ENCODE measurements at regions not wholly inside any gene's neighbourhood (a gene's known extent, or its start where the extent isn't known, plus 50 kb on each side); places are given as distances from the start of the nearest gene placed in this dataset.

DNA sequence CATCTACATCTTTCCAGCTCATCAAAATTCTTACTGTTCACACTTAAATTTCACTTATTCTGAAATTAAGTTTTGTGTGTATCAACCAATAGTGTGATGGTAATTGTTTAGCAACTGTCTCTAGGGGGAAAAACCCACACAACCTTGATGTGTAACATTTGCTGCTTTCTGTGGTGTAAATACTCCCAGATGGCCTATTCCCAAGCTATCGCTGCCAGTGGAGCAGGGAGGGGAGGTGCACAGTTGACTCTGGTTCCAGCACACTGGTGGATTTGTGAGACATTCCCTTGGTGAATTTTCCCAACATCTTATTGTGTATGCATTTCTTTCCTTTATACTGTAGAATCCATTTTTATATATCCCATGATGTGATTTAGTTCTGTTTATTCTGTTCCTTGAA is 275.9 kb upstream of the SHH start:
- no peak for TF ChIP-seq EGR1 (IDR thresholded peaks at IDR 0.05; ENCODE audit: low read depth in 2 of 2)
- no peak for TF ChIP-seq HNF4G (IDR thresholded peaks at IDR 0.05)
- TF ChIP-seq TAF1 (conservative IDR thresholded peaks at IDR 0.05), result no peak
- no peak for TF ChIP-seq GABPA (IDR thresholded peaks at IDR 0.05 in 1 of 2, conservative IDR thresholded peaks at IDR 0.05 in 1 of 2)
- TF ChIP-seq RXRA (IDR thresholded peaks at IDR 0.05), result no peak
- TF ChIP-seq, protein P1, sequence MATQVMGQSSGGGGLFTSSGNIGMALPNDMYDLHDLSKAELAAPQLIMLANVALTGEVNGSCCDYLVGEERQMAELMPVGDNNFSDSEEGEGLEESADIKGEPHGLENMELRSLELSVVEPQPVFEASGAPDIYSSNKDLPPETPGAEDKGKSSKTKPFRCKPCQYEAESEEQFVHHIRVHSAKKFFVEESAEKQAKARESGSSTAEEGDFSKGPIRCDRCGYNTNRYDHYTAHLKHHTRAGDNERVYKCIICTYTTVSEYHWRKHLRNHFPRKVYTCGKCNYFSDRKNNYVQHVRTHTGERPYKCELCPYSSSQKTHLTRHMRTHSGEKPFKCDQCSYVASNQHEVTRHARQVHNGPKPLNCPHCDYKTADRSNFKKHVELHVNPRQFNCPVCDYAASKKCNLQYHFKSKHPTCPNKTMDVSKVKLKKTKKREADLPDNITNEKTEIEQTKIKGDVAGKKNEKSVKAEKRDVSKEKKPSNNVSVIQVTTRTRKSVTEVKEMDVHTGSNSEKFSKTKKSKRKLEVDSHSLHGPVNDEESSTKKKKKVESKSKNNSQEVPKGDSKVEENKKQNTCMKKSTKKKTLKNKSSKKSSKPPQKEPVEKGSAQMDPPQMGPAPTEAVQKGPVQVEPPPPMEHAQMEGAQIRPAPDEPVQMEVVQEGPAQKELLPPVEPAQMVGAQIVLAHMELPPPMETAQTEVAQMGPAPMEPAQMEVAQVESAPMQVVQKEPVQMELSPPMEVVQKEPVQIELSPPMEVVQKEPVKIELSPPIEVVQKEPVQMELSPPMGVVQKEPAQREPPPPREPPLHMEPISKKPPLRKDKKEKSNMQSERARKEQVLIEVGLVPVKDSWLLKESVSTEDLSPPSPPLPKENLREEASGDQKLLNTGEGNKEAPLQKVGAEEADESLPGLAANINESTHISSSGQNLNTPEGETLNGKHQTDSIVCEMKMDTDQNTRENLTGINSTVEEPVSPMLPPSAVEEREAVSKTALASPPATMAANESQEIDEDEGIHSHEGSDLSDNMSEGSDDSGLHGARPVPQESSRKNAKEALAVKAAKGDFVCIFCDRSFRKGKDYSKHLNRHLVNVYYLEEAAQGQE (IDR thresholded peaks at IDR 0.05), result no peak
- no peak for TF ChIP-seq FOXA1 (IDR thresholded peaks at IDR 0.05)
- TF ChIP-seq, protein P2, sequence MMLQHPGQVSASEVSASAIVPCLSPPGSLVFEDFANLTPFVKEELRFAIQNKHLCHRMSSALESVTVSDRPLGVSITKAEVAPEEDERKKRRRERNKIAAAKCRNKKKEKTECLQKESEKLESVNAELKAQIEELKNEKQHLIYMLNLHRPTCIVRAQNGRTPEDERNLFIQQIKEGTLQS (IDR thresholded peaks at IDR 0.05), result no peak
- TF ChIP-seq SP1 (IDR thresholded peaks at IDR 0.05), result no peak
- TF ChIP-seq, protein P3, sequence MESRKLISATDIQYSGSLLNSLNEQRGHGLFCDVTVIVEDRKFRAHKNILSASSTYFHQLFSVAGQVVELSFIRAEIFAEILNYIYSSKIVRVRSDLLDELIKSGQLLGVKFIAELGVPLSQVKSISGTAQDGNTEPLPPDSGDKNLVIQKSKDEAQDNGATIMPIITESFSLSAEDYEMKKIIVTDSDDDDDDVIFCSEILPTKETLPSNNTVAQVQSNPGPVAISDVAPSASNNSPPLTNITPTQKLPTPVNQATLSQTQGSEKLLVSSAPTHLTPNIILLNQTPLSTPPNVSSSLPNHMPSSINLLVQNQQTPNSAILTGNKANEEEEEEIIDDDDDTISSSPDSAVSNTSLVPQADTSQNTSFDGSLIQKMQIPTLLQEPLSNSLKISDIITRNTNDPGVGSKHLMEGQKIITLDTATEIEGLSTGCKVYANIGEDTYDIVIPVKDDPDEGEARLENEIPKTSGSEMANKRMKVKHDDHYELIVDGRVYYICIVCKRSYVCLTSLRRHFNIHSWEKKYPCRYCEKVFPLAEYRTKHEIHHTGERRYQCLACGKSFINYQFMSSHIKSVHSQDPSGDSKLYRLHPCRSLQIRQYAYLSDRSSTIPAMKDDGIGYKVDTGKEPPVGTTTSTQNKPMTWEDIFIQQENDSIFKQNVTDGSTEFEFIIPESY (IDR thresholded peaks at IDR 0.05), result no peak
- TF ChIP-seq FOXA2 (IDR thresholded peaks at IDR 0.05), result no peak
- no peak for TF ChIP-seq YY1 (IDR thresholded peaks at IDR 0.05)
- TF ChIP-seq RAD21 (IDR thresholded peaks at IDR 0.05), result no peak
- no peak for TF ChIP-seq JUND (IDR thresholded peaks at IDR 0.05)
- no peak overlapping the region for H3K27ac ChIP-seq (ENCODE audit: low read depth in 1 of 2, low read length in 2 of 2)
- H3K9me3 ChIP-seq (ENCODE audit: control insufficient read depth in 4 of 4, low read length in 3 of 4), result no peaks in the 10 kb centered on the region
- 89% methylated on average over 1 of the region's 1 CpG for WGBS
- no peak for DNase-seq (ENCODE audit: low spot score)
- no peak overlapping the region for H3K4me3 ChIP-seq (ENCODE audit: low read depth in 1 of 3, low read length in 3 of 3)
- H3K4me1 ChIP-seq (ENCODE audit: control insufficient read depth in 4 of 4, insufficient read depth in 4 of 4, low read length in 3 of 4), result no peaks in the 10 kb centered on the region
- H3K36me3 ChIP-seq (ENCODE audit: control insufficient read depth in 4 of 4, insufficient read depth in 3 of 4, low read depth in 1 of 4, low read length in 3 of 4), result no peaks in the 10 kb centered on the region
- no peak overlapping the region for H3K9ac ChIP-seq (ENCODE audit: low read depth in 1 of 2, low read length in 2 of 2)
- no peaks in the 10 kb centered on the region for H3K27me3 ChIP-seq (ENCODE audit: control insufficient read depth in 4 of 4, insufficient read depth in 4 of 4, low read length in 3 of 4)

DNA sequence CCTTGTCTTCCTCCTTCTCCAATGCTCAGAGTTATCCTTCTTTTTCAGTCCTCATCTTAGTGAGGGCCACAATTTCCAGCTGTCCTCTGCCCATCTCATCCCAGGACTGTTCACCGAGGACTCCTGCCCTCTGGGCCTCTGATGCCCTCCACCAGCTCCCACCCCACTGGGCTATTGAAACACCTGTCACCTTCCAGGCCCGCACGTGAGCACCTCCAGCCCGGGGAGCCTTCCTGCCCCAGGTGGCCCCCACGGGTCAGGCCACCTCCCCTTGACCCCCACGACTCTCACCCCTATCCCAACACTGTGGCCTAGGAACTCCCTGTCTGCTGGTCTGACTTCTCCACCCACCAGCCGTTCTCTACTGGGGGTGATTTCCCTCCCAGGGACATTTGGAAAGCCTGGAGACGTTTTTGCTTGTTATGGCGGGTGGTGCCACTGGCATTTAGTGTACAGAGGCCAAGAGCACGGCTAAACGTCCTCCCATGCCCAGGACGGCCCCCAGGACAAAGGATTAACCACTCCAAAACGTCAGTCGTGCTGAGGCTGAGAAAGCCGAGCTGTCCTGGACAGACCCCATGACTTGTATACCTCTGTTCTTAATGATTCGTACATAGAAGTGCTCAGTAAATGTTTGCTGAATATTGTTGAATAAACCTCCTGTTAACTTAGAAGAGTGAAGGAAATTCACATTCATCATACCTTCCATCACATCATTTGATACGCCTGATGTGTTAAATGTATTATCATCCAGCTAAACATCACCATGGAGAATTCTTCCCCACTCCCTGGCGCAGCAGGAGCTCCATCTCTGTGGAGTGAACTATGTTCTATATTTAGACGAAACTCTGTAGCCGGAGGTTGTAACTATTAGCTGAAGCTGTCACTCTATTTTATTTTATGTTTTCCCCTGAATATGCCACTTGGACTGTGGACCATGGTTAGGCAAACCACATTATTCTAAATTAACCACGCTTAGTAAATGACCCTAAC is 270.1 kb upstream of the SHH start:
- no peaks in the 10 kb centered on the region for H3K4me1 ChIP-seq (ENCODE audit: control insufficient read depth in 4 of 4, insufficient read depth in 4 of 4, low read length in 3 of 4)
- no peak overlapping the region for H3K27ac ChIP-seq (ENCODE audit: low read depth in 1 of 2, low read length in 2 of 2)
- H3K9ac ChIP-seq (ENCODE audit: low read depth in 1 of 2, low read length in 2 of 2), result no peak overlapping the region
- no peak for DNase-seq (ENCODE audit: low spot score)
- no peaks in the 10 kb centered on the region for H3K36me3 ChIP-seq (ENCODE audit: control insufficient read depth in 4 of 4, insufficient read depth in 3 of 4, low read depth in 1 of 4, low read length in 3 of 4)
- no peak overlapping the region for H3K4me3 ChIP-seq (ENCODE audit: low read depth in 1 of 3, low read length in 3 of 3)
- no peaks in the 10 kb centered on the region for H3K9me3 ChIP-seq (ENCODE audit: control insufficient read depth in 4 of 4, low read length in 3 of 4)
- no peaks in the 10 kb centered on the region for H3K27me3 ChIP-seq (ENCODE audit: control insufficient read depth in 4 of 4, insufficient read depth in 4 of 4, low read length in 3 of 4)
- 84% methylated on average over 21 of the region's 21 CpGs for WGBS
- no peak for TF ChIP-seq EGR1 (IDR thresholded peaks at IDR 0.05; ENCODE audit: low read depth in 2 of 2)
- TF ChIP-seq TAF1 (conservative IDR thresholded peaks at IDR 0.05), result no peak
- TF ChIP-seq, protein P1 (IDR thresholded peaks at IDR 0.05), result no peak
- no peak for TF ChIP-seq FOXA1 (IDR thresholded peaks at IDR 0.05)
- TF ChIP-seq HNF4G (IDR thresholded peaks at IDR 0.05), result no peak
- TF ChIP-seq, protein P2 (IDR thresholded peaks at IDR 0.05), result no peak
- TF ChIP-seq RXRA (IDR thresholded peaks at IDR 0.05), result no peak
- TF ChIP-seq RAD21 (IDR thresholded peaks at IDR 0.05), result no peak
- TF ChIP-seq FOXA2 (IDR thresholded peaks at IDR 0.05), result no peak
- TF ChIP-seq HNF4A (conservative IDR thresholded peaks at IDR 0.05), result no peak
- no peak for TF ChIP-seq YY1 (IDR thresholded peaks at IDR 0.05)
- TF ChIP-seq, protein P4, sequence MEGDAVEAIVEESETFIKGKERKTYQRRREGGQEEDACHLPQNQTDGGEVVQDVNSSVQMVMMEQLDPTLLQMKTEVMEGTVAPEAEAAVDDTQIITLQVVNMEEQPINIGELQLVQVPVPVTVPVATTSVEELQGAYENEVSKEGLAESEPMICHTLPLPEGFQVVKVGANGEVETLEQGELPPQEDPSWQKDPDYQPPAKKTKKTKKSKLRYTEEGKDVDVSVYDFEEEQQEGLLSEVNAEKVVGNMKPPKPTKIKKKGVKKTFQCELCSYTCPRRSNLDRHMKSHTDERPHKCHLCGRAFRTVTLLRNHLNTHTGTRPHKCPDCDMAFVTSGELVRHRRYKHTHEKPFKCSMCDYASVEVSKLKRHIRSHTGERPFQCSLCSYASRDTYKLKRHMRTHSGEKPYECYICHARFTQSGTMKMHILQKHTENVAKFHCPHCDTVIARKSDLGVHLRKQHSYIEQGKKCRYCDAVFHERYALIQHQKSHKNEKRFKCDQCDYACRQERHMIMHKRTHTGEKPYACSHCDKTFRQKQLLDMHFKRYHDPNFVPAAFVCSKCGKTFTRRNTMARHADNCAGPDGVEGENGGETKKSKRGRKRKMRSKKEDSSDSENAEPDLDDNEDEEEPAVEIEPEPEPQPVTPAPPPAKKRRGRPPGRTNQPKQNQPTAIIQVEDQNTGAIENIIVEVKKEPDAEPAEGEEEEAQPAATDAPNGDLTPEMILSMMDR (IDR thresholded peaks at IDR 0.05; ENCODE audit: low read depth, low read length, missing input control), result no peak
- TF ChIP-seq SP1 (IDR thresholded peaks at IDR 0.05), result no peak
- TF ChIP-seq, protein P5, sequence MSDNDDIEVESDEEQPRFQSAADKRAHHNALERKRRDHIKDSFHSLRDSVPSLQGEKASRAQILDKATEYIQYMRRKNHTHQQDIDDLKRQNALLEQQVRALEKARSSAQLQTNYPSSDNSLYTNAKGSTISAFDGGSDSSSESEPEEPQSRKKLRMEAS (IDR thresholded peaks at IDR 0.05), result no peak
- TF ChIP-seq GABPA (IDR thresholded peaks at IDR 0.05 in 1 of 2, conservative IDR thresholded peaks at IDR 0.05 in 1 of 2), result no peak
